CD4-positive, alpha-beta T cell (primary cell): ENCODE measurements at regions not wholly inside any gene's neighbourhood (a gene's known extent, or its start where the extent isn't known, plus 50 kb on each side); places are given as distances from the start of the nearest gene placed in this dataset.

Experiments used
- ATAC-seq: fragments of 200-7000 bp; cut with Tn5 transposase; one replicate; pipeline ENCODE4 v1.10.0; 2022; ENCODE audit warnings: mild to moderate bottlenecking; ENCODE audit not compliant: poor library complexity
- CTCF ChIA-PET: fragments of 350-600 bp; sonication (Branson Sonifier 250); formaldehyde crosslinking; loops from one replicate; lab custom pipeline; 2021; ENCODE audit warnings: antibody characterized with exemption, inconsistent platforms; lab: Charles Lee
- POLR2A ChIA-PET: fragments of 350-600 bp; sonication (Branson Sonifier 250); formaldehyde crosslinking; loops from one replicate; lab custom pipeline; 2021; ENCODE audit warnings: antibody characterized with exemption, inconsistent platforms; lab: Charles Lee
- DNase-seq, 14 experiments: peaks; one replicate each; pipeline ENCODE4 v3.0.0-alpha.2; 2013 to 2020; ENCODE audit warnings: mixed read lengths in 2 of 14
- H3K27ac ChIP-seq, 2 donors: one replicate each; pipeline versions ENCODE4 v1.5.1 to v1.7.0; 2013; ENCODE audit warnings: low read length in 2 of 2, low read depth in 1 of 2, mild to moderate bottlenecking in 1 of 2
- H3K27me3 ChIP-seq, 2 experiments: 1 replicate in 1 of 2; 2 replicates in 1 of 2; pipeline versions ENCODE4 v1.6.1 to v1.7.0; 2013; ENCODE audit warnings: low read length in 2 of 2, control low read depth in 1 of 2, mild to moderate bottlenecking in 1 of 2, moderate library complexity in 1 of 2; ENCODE audit not compliant: insufficient read depth in 2 of 2, control insufficient read depth in 1 of 2
- H3K36me3 ChIP-seq: one replicate; pipeline ENCODE4 v1.6.1; 2013; ENCODE audit warnings: low read length, control low read depth; ENCODE audit not compliant: insufficient read depth
- H3K4me1 ChIP-seq: one replicate; pipeline ENCODE4 v1.6.1; 2013; ENCODE audit warnings: low read length, control low read depth; ENCODE audit not compliant: insufficient read depth
- H3K4me3 ChIP-seq: one replicate; pipeline ENCODE4 v1.5.1; 2013; ENCODE audit warnings: mild to moderate bottlenecking, low read length, moderate library complexity
- H3K9me3 ChIP-seq, 2 experiments: 1 replicate in 1 of 2; 2 replicates in 1 of 2; pipeline versions ENCODE4 v1.6.1 to v1.7.0; 2013; ENCODE audit warnings: low read length in 2 of 2, mild to moderate bottlenecking in 2 of 2, control low read depth in 1 of 2, moderate library complexity in 1 of 2; ENCODE audit not compliant: control insufficient read depth in 1 of 2, insufficient read depth in 1 of 2
- H3K27ac Mint-ChIP-seq: one replicate; pipeline ENCODE4 v1.8.0; 2020; ENCODE audit warnings: mixed read lengths
- H3K27me3 Mint-ChIP-seq: one replicate; pipeline ENCODE4 v1.8.0; 2021; ENCODE audit warnings: mixed read lengths
- H3K36me3 Mint-ChIP-seq: one replicate; pipeline ENCODE4 v1.8.0; 2021; ENCODE audit warnings: low read depth, mixed read lengths
- H3K4me1 Mint-ChIP-seq: one replicate; pipeline ENCODE4 v1.8.0; 2021; ENCODE audit warnings: low read depth, mixed read lengths
- H3K4me3 Mint-ChIP-seq: one replicate; pipeline ENCODE4 v1.8.0; 2020; ENCODE audit warnings: mild to moderate bottlenecking, mixed read lengths
- H3K9me3 Mint-ChIP-seq: one replicate; pipeline ENCODE4 v1.8.0; 2020; ENCODE audit warnings: mixed read lengths
- CTCF ChIP-seq: fragments of 200-600 bp; IDR thresholded peaks from one replicate; pipeline ENCODE4 v1.8.0; 2022; ENCODE audit warnings: antibody characterized with exemption, mild to moderate bottlenecking
- intact Hi-C, 2 experiments: fragments of 100-400 bp; cut with DNase I in 1 of 2; cut with micrococcal nuclease in 1 of 2; formaldehyde crosslinking; loops; one replicate each; pipeline versions ENCODE4 v1.15.1 to v1.9.0; 2023 to 2025; cut with DNase I, micrococcal nuclease

GRCh38 chr2:736939-737338 is 59.7 kb upstream of the TMEM18 start:
- intact Hi-C loops = no loop called here
- ATAC-seq (no peak), DNase-seq (no peak)
- Mint-ChIP-seq H3K4me1 (peaks cover 7% of the 10 kb centered on the region), H3K4me3 (no peak overlapping the region), H3K27me3 (peaks cover 14% of the 10 kb centered on the region), H3K27ac (no peak overlapping the region), H3K36me3 (no peaks in the 10 kb centered on the region), H3K9me3 (no peaks in the 10 kb centered on the region)
- peaks cover 14% of the 10 kb centered on the region for H3K4me1 ChIP-seq
- no peaks in the 10 kb centered on the region for H3K36me3 ChIP-seq
- peaks cover 15 to 30% of the 10 kb centered on the region in 2 experiments for H3K27me3 ChIP-seq
- H3K9me3 ChIP-seq = no peaks in the 10 kb centered on the region
- POLR2A ChIA-PET = no interaction called here
- CTCF ChIA-PET = no interaction called here
- H3K27ac ChIP-seq = no peak overlapping the region
- no peak overlapping the region for H3K4me3 ChIP-seq
- TF ChIP-seq CTCF = no peak

GRCh38 chr2:735670-736218 is 58.5 kb upstream of the TMEM18 start:
- H3K4me1 Mint-ChIP-seq = peaks cover 7% of the 10 kb centered on the region
- intact Hi-C loops = no loop called here
- H3K4me3 ChIP-seq = no peak overlapping the region
- no peaks in the 10 kb centered on the region for H3K9me3 ChIP-seq
- POLR2A ChIA-PET = no interaction called here
- H3K27ac ChIP-seq = no peak overlapping the region
- H3K4me3 Mint-ChIP-seq = no peak overlapping the region
- peaks cover 13% of the 10 kb centered on the region for H3K4me1 ChIP-seq
- TF ChIP-seq CTCF = no peak
- peaks cover 16 to 20% of the 10 kb centered on the region in 2 experiments for H3K27me3 ChIP-seq
- no peak for DNase-seq
- H3K27ac Mint-ChIP-seq = no peak overlapping the region
- CTCF ChIA-PET = no interaction called here
- H3K9me3 Mint-ChIP-seq = no peaks in the 10 kb centered on the region
- ATAC-seq = no peak
- no peaks in the 10 kb centered on the region for H3K36me3 ChIP-seq
- peaks cover 12% of the 10 kb centered on the region for H3K27me3 Mint-ChIP-seq
- no peaks in the 10 kb centered on the region for H3K36me3 Mint-ChIP-seq

GRCh38 chr2:734496-734895 is 57.3 kb upstream of the TMEM18 start:
- H3K27me3 Mint-ChIP-seq = peaks cover 10% of the 10 kb centered on the region
- ChIA-PET CTCF (no interaction called here), POLR2A (no interaction called here)
- H3K27ac Mint-ChIP-seq = no peak overlapping the region
- Histone ChIP-seq H3K27ac (no peak overlapping the region), H3K4me1 (peaks cover under 1% of the 10 kb centered on the region), H3K4me3 (no peak overlapping the region), H3K27me3 (peaks cover 10 to 15% of the 10 kb centered on the region in 2 experiments), H3K36me3 (no peaks in the 10 kb centered on the region), H3K9me3 (no peaks in the 10 kb centered on the region)
- no peak for ATAC-seq
- no peak overlapping the region for H3K4me3 Mint-ChIP-seq
- H3K9me3 Mint-ChIP-seq = no peaks in the 10 kb centered on the region
- intact Hi-C loops = no loop called here
- DNase-seq = no peak
- peaks cover 3% of the 10 kb centered on the region for H3K4me1 Mint-ChIP-seq
- no peak for TF ChIP-seq CTCF
- no peaks in the 10 kb centered on the region for H3K36me3 Mint-ChIP-seq
